GM12878 (cell line): ENCODE measurements at regions not wholly inside any gene's neighbourhood (a gene's known extent, or its start where the extent isn't known, plus 50 kb on each side); places are given as distances from the start of the nearest gene placed in this dataset.
"Not testable (repeated sequence)": the region's sequence is repeated elsewhere in the genome, so short reads cannot be mapped to it uniquely, and the experiment has no call there.

Experiments used
- CBFB ChIP-seq: IDR thresholded peaks from 2 replicates; pipeline ENCODE4 v1.6.1; 2016; ENCODE audit warnings: antibody characterized with exemption, low read depth
- CEBPB ChIP-seq, 2 experiments: fragments of 150-350 bp in 1 of 2; IDR thresholded peaks; 2 replicates each; pipeline ENCODE4 v1.6.1; 2012 to 2014; ENCODE audit warnings: low read depth in 2 of 2, low read length in 2 of 2, borderline replicate concordance in 1 of 2, inconsistent platforms in 1 of 2
- CTCF ChIP-seq, 3 experiments: IDR thresholded peaks in 2 of 3; conservative IDR thresholded peaks in 1 of 3; 2 replicates each; pipeline ENCODE4 v1.5.1; 2011; ENCODE audit warnings: low read depth in 3 of 3, low read length in 3 of 3, mild to moderate bottlenecking in 3 of 3, control low read depth in 2 of 3, moderate library complexity in 2 of 3, inconsistent platforms in 1 of 3, mixed read lengths in 1 of 3; ENCODE audit not compliant: control insufficient read depth in 2 of 3, insufficient read depth in 1 of 3; ENCODE audit errors: extremely low read depth in 1 of 3
- E2F8 ChIP-seq: fragments of 450-650 bp; IDR thresholded peaks from 2 replicates; pipeline ENCODE4 v1.6.1; 2018; ENCODE audit warnings: mild to moderate bottlenecking, low read depth, moderate library complexity; ENCODE audit not compliant: partially characterized antibody
- EP300 ChIP-seq, 2 experiments: fragments of 150-350 bp in 1 of 2; IDR thresholded peaks; 2 replicates each; pipeline ENCODE4 v1.6.1; 2011 to 2012; ENCODE audit warnings: low read depth in 2 of 2, low read length in 2 of 2, borderline replicate concordance in 1 of 2, improper control_type of control experiment in 1 of 2, inconsistent platforms in 1 of 2; ENCODE audit not compliant: control insufficient read depth in 1 of 2
- JUNB ChIP-seq: IDR thresholded peaks from 2 replicates; pipeline ENCODE4 v1.6.1; 2016; ENCODE audit warnings: antibody characterized with exemption, mild to moderate bottlenecking
- POLR2A ChIP-seq: IDR thresholded peaks from 2 replicates; pipeline ENCODE4 v1.6.1; 2011; ENCODE audit warnings: low read depth, mild to moderate bottlenecking, low read length
- POLR2AphosphoS5 ChIP-seq: IDR thresholded peaks from 2 replicates; pipeline ENCODE4 v1.6.1; 2011; ENCODE audit warnings: mild to moderate bottlenecking, low read length, inconsistent platforms
- RFX5 ChIP-seq: IDR thresholded peaks from 2 replicates; pipeline ENCODE4 v1.6.1; 2011; ENCODE audit warnings: low read depth, low read length, improper control_type of control experiment
- SIX5 ChIP-seq: IDR thresholded peaks from 2 replicates; pipeline ENCODE4 v1.6.1; 2011; ENCODE audit warnings: mild to moderate bottlenecking, low read depth, low read length, moderate library complexity; ENCODE audit not compliant: severe bottlenecking
- SPI1 ChIP-seq: IDR thresholded peaks from 2 replicates; pipeline ENCODE4 v1.6.1; 2011; ENCODE audit warnings: low read depth, mild to moderate bottlenecking, low read length, moderate library complexity, borderline replicate concordance; ENCODE audit not compliant: insufficient read depth
- TAF1 ChIP-seq: IDR thresholded peaks from 2 replicates; pipeline ENCODE4 v1.6.1; 2011; ENCODE audit warnings: mild to moderate bottlenecking, low read depth, low read length, borderline replicate concordance
- ZNF24 ChIP-seq: fragments of 450-650 bp; IDR thresholded peaks from 2 replicates; pipeline ENCODE4 v1.6.1; 2017; ENCODE audit warnings: antibody characterized with exemption, mild to moderate bottlenecking

- TF ChIP-seq POLR2AphosphoS5; CTCF (IDR thresholded peaks at IDR 0.05 in 2 of 3, conservative IDR thresholded peaks at IDR 0.05 in 1 of 3; ENCODE audit: control insufficient read depth in 2 of 3, extremely low read depth in 1 of 3, insufficient read depth in 1 of 3, low read depth in 3 of 3, low read length in 3 of 3); POLR2A; JUNB; ZNF24; TAF1; SPI1; CEBPB (IDR thresholded peaks at IDR 0.05; ENCODE audit: borderline replicate concordance in 1 of 2, low read depth in 2 of 2, low read length in 2 of 2); E2F8; EP300 (IDR thresholded peaks at IDR 0.05; ENCODE audit: borderline replicate concordance in 1 of 2, control insufficient read depth in 1 of 2, low read depth in 2 of 2, low read length in 2 of 2); CBFB; RFX5; SIX5: not testable (repeated sequence)
Observed at GRCh38 chr20:64328595-64329250, 73.2 kb downstream of the PCMTD2 start.
